ENCODE measurements at regions not wholly inside any gene's neighbourhood (a gene's known extent, or its start where the extent isn't known, plus 50 kb on each side); places are given as distances from the start of the nearest gene placed in this dataset.
"Not testable (repeated sequence)": the region's sequence is repeated elsewhere in the genome, so short reads cannot be mapped to it uniquely, and the experiment has no call there.

GRCh38 chr11:115999437-115999836, 495.2 kb upstream of the CADM1 start:
- Histone ChIP-seq H3K36me3 (no peaks in the 10 kb centered on the region), H3K4me3 (no peak overlapping the region), H3K4me1 (replicated peaks) (no peaks in the 10 kb centered on the region), H3K27ac (no peak overlapping the region), H3K9me3 (replicated peaks) (no peaks in the 10 kb centered on the region), H3K27me3 (replicated peaks) (no peaks in the 10 kb centered on the region)
- no peak for DNase-seq (ENCODE audit: low read depth in 1 of 2, low spot score in 2 of 2)

GRCh38 chr11:115996808-115997188, 492.6 kb upstream of the CADM1 start:
- H3K27me3 ChIP-seq (replicated peaks) = no peaks in the 10 kb centered on the region
- no peaks in the 10 kb centered on the region for H3K4me1 ChIP-seq (replicated peaks)
- no peak overlapping the region for H3K27ac ChIP-seq
- H3K36me3 ChIP-seq = no peaks in the 10 kb centered on the region
- no peaks in the 10 kb centered on the region for H3K9me3 ChIP-seq (replicated peaks)
- no peak overlapping the region for H3K4me3 ChIP-seq
- no peak for DNase-seq (ENCODE audit: low read depth in 1 of 2, low spot score in 2 of 2)

- H3K9me3 ChIP-seq (replicated peaks) = no peaks in the 10 kb centered on the region
- H3K27ac ChIP-seq = no peak overlapping the region
- DNase-seq (ENCODE audit: low read depth in 1 of 2, low spot score in 2 of 2) = no peak
- H3K4me3 ChIP-seq = no peak overlapping the region
- H3K27me3 ChIP-seq (replicated peaks) = no peaks in the 10 kb centered on the region
- no peaks in the 10 kb centered on the region for H3K4me1 ChIP-seq (replicated peaks)
- no peaks in the 10 kb centered on the region for H3K36me3 ChIP-seq
Measured at GRCh38 chr11:115996125-115996807, 492.1 kb upstream of the CADM1 start.

GRCh38 chr11:115993590-115993989, 489.4 kb upstream of the CADM1 start:
- Histone ChIP-seq H3K27me3 (replicated peaks) (no peaks in the 10 kb centered on the region), H3K4me1 (replicated peaks) (no peaks in the 10 kb centered on the region), H3K27ac (no peak overlapping the region), H3K9me3 (replicated peaks) (no peaks in the 10 kb centered on the region), H3K36me3 (no peaks in the 10 kb centered on the region), H3K4me3 (no peak overlapping the region)
- DNase-seq (ENCODE audit: low read depth in 1 of 2, low spot score in 2 of 2) = no peak

GRCh38 chr11:115990004-115990447, 485.8 kb upstream of the CADM1 start:
- no peak overlapping the region for H3K4me3 ChIP-seq
- no peaks in the 10 kb centered on the region for H3K36me3 ChIP-seq
- DNase-seq (ENCODE audit: low read depth in 1 of 2, low spot score in 2 of 2) = no peak
- no peaks in the 10 kb centered on the region for H3K9me3 ChIP-seq (replicated peaks)
- no peaks in the 10 kb centered on the region for H3K4me1 ChIP-seq (replicated peaks)
- H3K27me3 ChIP-seq (replicated peaks) = no peaks in the 10 kb centered on the region
- no peak overlapping the region for H3K27ac ChIP-seq

GRCh38 chr11:115985896-115986295, 481.7 kb upstream of the CADM1 start:
- DNase-seq (ENCODE audit: low read depth in 1 of 2, low spot score in 2 of 2) = no peak
- Histone ChIP-seq H3K4me1 (replicated peaks) (no peaks in the 10 kb centered on the region), H3K4me3 (no peak overlapping the region)

GRCh38 chr11:115984228-115984627, 480.0 kb upstream of the CADM1 start:
- Histone ChIP-seq H3K9me3 (replicated peaks) (no peaks in the 10 kb centered on the region), H3K36me3 (no peaks in the 10 kb centered on the region), H3K4me1 (replicated peaks) (no peaks in the 10 kb centered on the region), H3K27me3 (replicated peaks) (no peaks in the 10 kb centered on the region), H3K27ac (no peak overlapping the region), H3K4me3 (no peak overlapping the region)
- no peak for DNase-seq (ENCODE audit: low read depth in 1 of 2, low spot score in 2 of 2)

More at GRCh38 chr11:115985896-115986295, 481.7 kb upstream of the CADM1 start:
- no peaks in the 10 kb centered on the region for H3K36me3 ChIP-seq
- H3K27me3 ChIP-seq (replicated peaks) = no peaks in the 10 kb centered on the region
- H3K9me3 ChIP-seq (replicated peaks) = no peaks in the 10 kb centered on the region
- H3K27ac ChIP-seq = no peak overlapping the region

- Histone ChIP-seq H3K9me3 (replicated peaks) (no peaks in the 10 kb centered on the region), H3K4me1 (replicated peaks) (no peaks in the 10 kb centered on the region), H3K36me3 (no peaks in the 10 kb centered on the region), H3K27ac (no peak overlapping the region), H3K4me3 (no peak overlapping the region), H3K27me3 (replicated peaks) (no peaks in the 10 kb centered on the region)
- DNase-seq (ENCODE audit: low read depth in 1 of 2, low spot score in 2 of 2) = no peak
Measured at GRCh38 chr11:115982666-115983065, 478.5 kb upstream of the CADM1 start.

GRCh38 chr11:115981814-115982471, 477.7 kb upstream of the CADM1 start:
- no peaks in the 10 kb centered on the region for H3K36me3 ChIP-seq
- no peak overlapping the region for H3K27ac ChIP-seq
- H3K4me3 ChIP-seq = no peak overlapping the region
- DNase-seq (ENCODE audit: low read depth in 1 of 2, low spot score in 2 of 2) = no peak
- no peaks in the 10 kb centered on the region for H3K4me1 ChIP-seq (replicated peaks)
- no peaks in the 10 kb centered on the region for H3K9me3 ChIP-seq (replicated peaks)
- no peaks in the 10 kb centered on the region for H3K27me3 ChIP-seq (replicated peaks)

- no peaks in the 10 kb centered on the region for H3K4me1 ChIP-seq (replicated peaks)
- H3K9me3 ChIP-seq (replicated peaks) = no peaks in the 10 kb centered on the region
- H3K4me3 ChIP-seq = no peak overlapping the region
- H3K36me3 ChIP-seq = no peaks in the 10 kb centered on the region
- no peaks in the 10 kb centered on the region for H3K27me3 ChIP-seq (replicated peaks)
- DNase-seq (ENCODE audit: low read depth in 1 of 2, low spot score in 2 of 2) = no peak
- no peak overlapping the region for H3K27ac ChIP-seq
Measured at GRCh38 chr11:115981104-115981481, 476.9 kb upstream of the CADM1 start.

- no peak for DNase-seq (ENCODE audit: low read depth in 1 of 2, low spot score in 2 of 2)
- no peaks in the 10 kb centered on the region for H3K4me1 ChIP-seq (replicated peaks)
- H3K27me3 ChIP-seq (replicated peaks) = no peaks in the 10 kb centered on the region
- no peak overlapping the region for H3K27ac ChIP-seq
- H3K36me3 ChIP-seq = no peaks in the 10 kb centered on the region
- no peak overlapping the region for H3K4me3 ChIP-seq
- no peaks in the 10 kb centered on the region for H3K9me3 ChIP-seq (replicated peaks)
Measured at GRCh38 chr11:115980337-115981103, 476.3 kb upstream of the CADM1 start.

GRCh38 chr11:115974703-115975102, 470.5 kb upstream of the CADM1 start:
- DNase-seq (ENCODE audit: low read depth in 1 of 2, low spot score in 2 of 2) = no peak
- Histone ChIP-seq H3K36me3 (no peaks in the 10 kb centered on the region), H3K4me3 (no peak overlapping the region), H3K9me3 (replicated peaks) (no peaks in the 10 kb centered on the region), H3K27me3 (replicated peaks) (no peaks in the 10 kb centered on the region), H3K4me1 (replicated peaks) (no peaks in the 10 kb centered on the region), H3K27ac (no peak overlapping the region)

- not testable (repeated sequence) for H3K27me3 ChIP-seq (replicated peaks); H3K36me3 ChIP-seq; DNase-seq (ENCODE audit: low read depth in 1 of 2, low spot score in 2 of 2); H3K9me3 ChIP-seq (replicated peaks); H3K4me3 ChIP-seq; H3K27ac ChIP-seq
- H3K4me1 ChIP-seq (replicated peaks) = peaks cover 21% of the 10 kb centered on the region
Measured at GRCh38 chr11:115967203-115967602, 463.0 kb upstream of the CADM1 start.

Data from SJSA1 (cell line).